Muscle layer of colon (tissue), 2 donors: ENCODE measurements at regions not wholly inside any gene's neighbourhood (a gene's known extent, or its start where the extent isn't known, plus 50 kb on each side); places are given as distances from the start of the nearest gene placed in this dataset.

Source experiments
- H3K27ac ChIP-seq: one replicate; pipeline ENCODE4 v1.7.0; 2013; ENCODE audit warnings: low read depth, mild to moderate bottlenecking, low read length, moderate library complexity
- H3K27me3 ChIP-seq, 2 donors: one replicate each; pipeline ENCODE4 v1.7.0; 2013; ENCODE audit warnings: low read length in 2 of 2, mild to moderate bottlenecking in 2 of 2; ENCODE audit not compliant: insufficient read depth in 2 of 2, control insufficient read depth in 1 of 2
- H3K36me3 ChIP-seq: one replicate; pipeline ENCODE4 v1.7.0; 2013; ENCODE audit warnings: mild to moderate bottlenecking, low read length; ENCODE audit not compliant: insufficient read depth
- H3K4me1 ChIP-seq: one replicate; pipeline ENCODE4 v1.7.0; 2013; ENCODE audit warnings: mild to moderate bottlenecking, low read length; ENCODE audit not compliant: insufficient read depth
- H3K4me3 ChIP-seq, 2 donors: one replicate each; pipeline ENCODE4 v1.7.0; 2013; ENCODE audit warnings: low read length in 2 of 2, low read depth in 1 of 2, mild to moderate bottlenecking in 1 of 2, moderate library complexity in 1 of 2
- H3K9ac ChIP-seq: one replicate; pipeline ENCODE4 v1.7.0; 2013; ENCODE audit warnings: low read length
- H3K9me3 ChIP-seq: one replicate; pipeline ENCODE4 v1.7.0; 2013; ENCODE audit warnings: mild to moderate bottlenecking, low read length
- donor health status: abdominal sarcoma.
- donor health status: Adenocarcinoma of cecum.

DNA sequence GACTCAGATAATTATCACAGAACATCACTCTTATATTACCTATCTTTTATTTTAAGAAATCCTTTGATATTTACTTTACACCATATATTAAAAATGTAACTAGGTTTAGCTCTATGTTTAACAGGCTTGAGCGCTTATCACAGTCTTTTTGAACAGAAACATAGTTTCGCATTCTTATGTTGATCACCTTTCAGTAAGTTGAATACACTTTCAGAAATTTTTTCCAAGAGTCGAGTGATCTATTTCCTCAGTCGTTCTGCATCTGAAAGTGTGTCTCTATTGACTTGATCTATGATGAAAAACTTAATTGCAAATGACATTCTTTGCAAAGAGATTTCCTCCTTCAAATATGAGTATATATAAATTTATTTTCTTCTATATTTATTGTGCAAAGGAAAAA lies 516.6 kb upstream of the KCNMB2 start:
- H3K4me3 ChIP-seq = no peak overlapping the region
- no peak overlapping the region for H3K27ac ChIP-seq

GRCh38 chr3:178022599-178022998 lies 513.6 kb upstream of the KCNMB2 start:
- H3K27ac ChIP-seq = no peak overlapping the region

More for the DNA sequence above, 516.6 kb upstream of the KCNMB2 start:
- Histone ChIP-seq H3K27me3 (no peaks in the 10 kb centered on the region), H3K9me3 (no peaks in the 10 kb centered on the region), H3K4me1 (peaks cover 4% of the 10 kb centered on the region), H3K36me3 (no peaks in the 10 kb centered on the region), H3K9ac (no peak overlapping the region)

GRCh38 chr3:178028933-178029332 lies 507.3 kb upstream of the KCNMB2 start:
- H3K9me3 ChIP-seq = no peaks in the 10 kb centered on the region
- H3K4me3 ChIP-seq = no peak overlapping the region
- H3K36me3 ChIP-seq = no peaks in the 10 kb centered on the region
- H3K27me3 ChIP-seq = no peaks in the 10 kb centered on the region
- no peaks in the 10 kb centered on the region for H3K4me1 ChIP-seq
- no peak overlapping the region for H3K27ac ChIP-seq
- H3K9ac ChIP-seq = no peak overlapping the region

More at GRCh38 chr3:178022599-178022998, 513.6 kb upstream of the KCNMB2 start:
- H3K27me3 ChIP-seq = no peaks in the 10 kb centered on the region
- no peak overlapping the region for H3K4me3 ChIP-seq
- H3K36me3 ChIP-seq = no peaks in the 10 kb centered on the region
- no peaks in the 10 kb centered on the region for H3K9me3 ChIP-seq
- H3K9ac ChIP-seq = no peak overlapping the region
- peaks cover 4% of the 10 kb centered on the region for H3K4me1 ChIP-seq

DNA sequence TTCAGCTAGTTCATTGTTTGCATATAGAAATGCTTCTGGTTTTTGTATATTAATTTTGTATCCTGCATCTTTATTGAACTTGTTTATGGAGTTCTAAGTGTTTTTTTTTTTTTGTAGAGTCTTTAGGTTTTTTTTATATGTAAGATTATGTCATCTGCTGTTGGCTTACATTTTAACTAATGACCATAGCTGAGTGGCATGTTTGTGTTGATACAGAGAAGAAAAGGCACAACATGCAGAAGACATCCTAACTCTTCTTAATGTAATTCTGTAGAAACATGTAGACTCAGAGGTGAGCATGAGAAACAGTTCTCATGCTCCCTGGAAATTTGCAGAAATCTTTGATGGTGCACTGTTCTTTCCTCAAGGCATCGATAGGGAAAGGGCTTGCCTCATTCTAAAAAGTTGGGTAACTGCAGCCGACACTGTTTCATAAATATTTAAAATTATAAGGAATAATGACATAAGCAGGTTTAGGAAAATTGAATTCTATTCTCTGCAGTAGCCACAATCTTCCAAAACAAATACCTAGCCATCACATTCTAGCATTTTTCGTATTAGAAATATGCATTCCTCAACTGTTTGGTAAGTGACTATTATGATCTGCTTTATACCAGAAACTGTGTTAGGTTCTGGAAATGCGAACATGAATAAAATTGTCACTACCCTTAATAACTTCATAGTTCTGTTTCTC lies 499.6 kb upstream of the KCNMB2 start:
- Histone ChIP-seq H3K27me3 (no peaks in the 10 kb centered on the region), H3K9me3 (no peaks in the 10 kb centered on the region), H3K4me3 (no peak overlapping the region), H3K9ac (no peak overlapping the region), H3K36me3 (no peaks in the 10 kb centered on the region), H3K27ac (no peak overlapping the region), H3K4me1 (no peaks in the 10 kb centered on the region)

- no peak overlapping the region for H3K9ac ChIP-seq
- no peaks in the 10 kb centered on the region for H3K27me3 ChIP-seq
- H3K4me1 ChIP-seq = no peaks in the 10 kb centered on the region
- no peaks in the 10 kb centered on the region for H3K36me3 ChIP-seq
- H3K27ac ChIP-seq = no peak overlapping the region
- no peak overlapping the region for H3K4me3 ChIP-seq
- H3K9me3 ChIP-seq = no peaks in the 10 kb centered on the region
Measured at GRCh38 chr3:178041931-178042330, 494.3 kb upstream of the KCNMB2 start.

- no peaks in the 10 kb centered on the region for H3K9me3 ChIP-seq
- no peaks in the 10 kb centered on the region for H3K27me3 ChIP-seq
- no peaks in the 10 kb centered on the region for H3K4me1 ChIP-seq
- H3K9ac ChIP-seq = no peak overlapping the region
- H3K36me3 ChIP-seq = no peaks in the 10 kb centered on the region
- no peak overlapping the region for H3K27ac ChIP-seq
- no peak overlapping the region for H3K4me3 ChIP-seq
Measured at GRCh38 chr3:178042376-178042775, 493.9 kb upstream of the KCNMB2 start.

- no peak overlapping the region for H3K9ac ChIP-seq
- no peaks in the 10 kb centered on the region for H3K4me1 ChIP-seq
- H3K4me3 ChIP-seq = no peak overlapping the region
- H3K27ac ChIP-seq = no peak overlapping the region
- no peaks in the 10 kb centered on the region for H3K27me3 ChIP-seq
- no peaks in the 10 kb centered on the region for H3K36me3 ChIP-seq
- H3K9me3 ChIP-seq = no peaks in the 10 kb centered on the region
Measured at GRCh38 chr3:178043084-178043483, 493.2 kb upstream of the KCNMB2 start.

GRCh38 chr3:178044320-178044719 lies 491.9 kb upstream of the KCNMB2 start:
- Histone ChIP-seq H3K27ac (no peak overlapping the region), H3K36me3 (no peaks in the 10 kb centered on the region), H3K4me3 (no peak overlapping the region), H3K9ac (no peak overlapping the region), H3K9me3 (no peaks in the 10 kb centered on the region), H3K4me1 (no peaks in the 10 kb centered on the region), H3K27me3 (no peaks in the 10 kb centered on the region)

DNA sequence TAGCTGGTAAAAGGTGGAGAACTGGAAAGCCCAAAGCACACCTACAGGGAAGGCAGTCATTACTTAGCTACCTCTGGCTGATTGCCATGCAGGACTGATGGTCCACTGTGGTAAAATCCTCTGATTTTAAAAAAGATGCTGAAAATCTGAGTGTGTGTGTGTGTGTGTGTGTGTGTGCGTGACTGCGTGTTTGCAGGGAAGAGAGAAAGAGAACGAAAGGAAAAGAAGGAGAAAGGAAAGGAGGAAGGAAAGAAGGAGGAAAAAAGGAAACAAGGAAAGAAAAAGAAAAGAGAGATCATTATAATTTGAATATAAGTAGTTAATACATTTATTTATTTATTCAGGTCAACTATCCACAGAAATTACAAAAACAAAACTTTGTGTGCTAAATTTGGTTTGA lies 488.7 kb upstream of the KCNMB2 start:
- H3K27me3 ChIP-seq = no peaks in the 10 kb centered on the region
- H3K4me3 ChIP-seq = no peak overlapping the region
- no peak overlapping the region for H3K9ac ChIP-seq
- H3K27ac ChIP-seq = no peak overlapping the region
- H3K9me3 ChIP-seq = no peaks in the 10 kb centered on the region
- H3K36me3 ChIP-seq = no peaks in the 10 kb centered on the region
- no peaks in the 10 kb centered on the region for H3K4me1 ChIP-seq

GRCh38 chr3:178048768-178049167 lies 487.5 kb upstream of the KCNMB2 start:
- Histone ChIP-seq H3K4me1 (no peaks in the 10 kb centered on the region), H3K4me3 (no peak overlapping the region)

GRCh38 chr3:178054471-178054870 lies 481.8 kb upstream of the KCNMB2 start:
- H3K9me3 ChIP-seq = no peaks in the 10 kb centered on the region
- H3K4me3 ChIP-seq = no peak overlapping the region
- no peak overlapping the region for H3K27ac ChIP-seq

More at GRCh38 chr3:178048768-178049167, 487.5 kb upstream of the KCNMB2 start:
- Histone ChIP-seq H3K9me3 (no peaks in the 10 kb centered on the region), H3K27me3 (no peaks in the 10 kb centered on the region), H3K36me3 (no peaks in the 10 kb centered on the region), H3K27ac (no peak overlapping the region), H3K9ac (no peak overlapping the region)

GRCh38 chr3:178055939-178056338 lies 480.3 kb upstream of the KCNMB2 start:
- Histone ChIP-seq H3K36me3 (no peaks in the 10 kb centered on the region), H3K4me3 (no peak overlapping the region), H3K4me1 (peaks cover 27% of the 10 kb centered on the region), H3K27ac (no peak overlapping the region), H3K9ac (no peak overlapping the region), H3K27me3 (no peaks in the 10 kb centered on the region), H3K9me3 (no peaks in the 10 kb centered on the region)

More at GRCh38 chr3:178054471-178054870, 481.8 kb upstream of the KCNMB2 start:
- Histone ChIP-seq H3K36me3 (no peaks in the 10 kb centered on the region), H3K27me3 (no peaks in the 10 kb centered on the region), H3K9ac (no peak overlapping the region), H3K4me1 (peaks cover 12% of the 10 kb centered on the region)
